ENCODE measurements at regions not wholly inside any gene's neighbourhood (a gene's known extent, or its start where the extent isn't known, plus 50 kb on each side); places are given as distances from the start of the nearest gene placed in this dataset.

GRCh38 chr1:177783051-177783450 lies 186.8 kb downstream of the SEC16B start:
- H3K79me2 ChIP-seq (ENCODE audit: low read length) = no peaks in the 10 kb centered on the region
- no peak for DNase-seq
- no peak overlapping the region for H2AFZ ChIP-seq (ENCODE audit: low read length)
- no peak overlapping the region for H3K27ac ChIP-seq (ENCODE audit: low read length)
- no peaks in the 10 kb centered on the region for H3K36me3 ChIP-seq (ENCODE audit: low read depth, low read length)
- H3K9me2 ChIP-seq (replicated peaks; ENCODE audit: low read length) = no peaks in the 10 kb centered on the region
- H4K20me1 ChIP-seq (ENCODE audit: low read length) = no peaks in the 10 kb centered on the region
- ChIA-PET POLR2A (ENCODE audit: unreplicated experiment) (no interaction called here), CTCF (no interaction called here)
- no TSS peak for BruUV-seq (replicated peaks)
- ATAC-seq = no peak
- no peak overlapping the region for H3K4me2 ChIP-seq (ENCODE audit: low read length)
- no peaks in the 10 kb centered on the region for H3F3A ChIP-seq (ENCODE audit: low read length, unreplicated experiment)
- intact Hi-C loops (cut with micrococcal nuclease) = loop anchor here (5.0 kb wide), 1 partner anchor 164 kb away; no protein-coding TSS in a partner anchor
- no peak for TF ChIP-seq EZH2 (IDR thresholded peaks at IDR 0.05; ENCODE audit: low read length, unreplicated experiment)
- TF ChIP-seq CTCF (conservative IDR thresholded peaks at IDR 0.05; ENCODE audit: low read depth, low read length) = peak; percentile 32; the same call in 1 of the 2 replicates
- no peak for TF ChIP-seq EZH2phosphoT487 (IDR thresholded peaks at IDR 0.05; ENCODE audit: borderline replicate concordance, low read length)
- no peaks in the 10 kb centered on the region for H3K9me3 ChIP-seq (ENCODE audit: low read length)
- no peaks in the 10 kb centered on the region for H3K27me3 ChIP-seq (ENCODE audit: low read length)
- H3K4me1 ChIP-seq (ENCODE audit: insufficient read depth, low read length) = no peaks in the 10 kb centered on the region
- H3K9ac ChIP-seq (ENCODE audit: low read length) = no peak overlapping the region
- no peak overlapping the region for H3K4me3 ChIP-seq (ENCODE audit: low read length)

GRCh38 chr1:177780096-177780700 lies 189.7 kb downstream of the SEC16B start:
- Histone ChIP-seq H2AFZ (ENCODE audit: low read length) (no peak overlapping the region), H3K4me2 (ENCODE audit: low read length) (no peak overlapping the region), H3K9ac (ENCODE audit: low read length) (no peak overlapping the region), H3K79me2 (ENCODE audit: low read length) (no peaks in the 10 kb centered on the region), H3K4me1 (ENCODE audit: insufficient read depth, low read length) (no peaks in the 10 kb centered on the region), H3K27me3 (ENCODE audit: low read length) (no peaks in the 10 kb centered on the region), H3K4me3 (ENCODE audit: low read length) (no peak overlapping the region), H3K9me3 (ENCODE audit: low read length) (no peaks in the 10 kb centered on the region), H3K27ac (ENCODE audit: low read length) (no peak overlapping the region), H4K20me1 (ENCODE audit: low read length) (no peaks in the 10 kb centered on the region), H3K9me2 (replicated peaks; ENCODE audit: low read length) (no peaks in the 10 kb centered on the region), H3K36me3 (ENCODE audit: low read depth, low read length) (no peaks in the 10 kb centered on the region), H3F3A (ENCODE audit: low read length, unreplicated experiment) (no peaks in the 10 kb centered on the region)
- intact Hi-C loops (cut with micrococcal nuclease) = loop anchor here (1.0 to 5.0 kb wide), 2 partner anchors 167 to 883 kb away; no protein-coding TSS in a partner anchor
- no peak for TF ChIP-seq EZH2phosphoT487 (IDR thresholded peaks at IDR 0.05; ENCODE audit: borderline replicate concordance, low read length)
- peak; percentile 70 for TF ChIP-seq CTCF (conservative IDR thresholded peaks at IDR 0.05; ENCODE audit: low read depth, low read length)
- no peak for TF ChIP-seq EZH2 (IDR thresholded peaks at IDR 0.05; ENCODE audit: low read length, unreplicated experiment)
- POLR2A ChIA-PET (ENCODE audit: unreplicated experiment) = no interaction called here
- CTCF ChIA-PET = interaction anchor here (0.6 kb wide), 1 partner anchor 253 kb away, joined by 4 read pairs; no protein-coding TSS in a partner anchor
- ATAC-seq = peak; percentile 70
- DNase-seq = peak; percentile 73
- no TSS peak for BruUV-seq (replicated peaks)

GRCh38 chr1:177779166-177779965 lies 190.5 kb downstream of the SEC16B start:
- Histone ChIP-seq H3K9ac (ENCODE audit: low read length) (no peak overlapping the region), H3F3A (ENCODE audit: low read length, unreplicated experiment) (no peaks in the 10 kb centered on the region), H3K36me3 (ENCODE audit: low read depth, low read length) (no peaks in the 10 kb centered on the region), H2AFZ (ENCODE audit: low read length) (no peak overlapping the region), H3K4me1 (ENCODE audit: insufficient read depth, low read length) (no peaks in the 10 kb centered on the region), H3K27me3 (ENCODE audit: low read length) (no peaks in the 10 kb centered on the region), H3K4me2 (ENCODE audit: low read length) (no peak overlapping the region), H3K9me3 (ENCODE audit: low read length) (no peaks in the 10 kb centered on the region), H4K20me1 (ENCODE audit: low read length) (no peaks in the 10 kb centered on the region), H3K27ac (ENCODE audit: low read length) (no peak overlapping the region), H3K9me2 (replicated peaks; ENCODE audit: low read length) (no peaks in the 10 kb centered on the region), H3K4me3 (ENCODE audit: low read length) (no peak overlapping the region), H3K79me2 (ENCODE audit: low read length) (no peaks in the 10 kb centered on the region)
- no peak for TF ChIP-seq EZH2phosphoT487 (IDR thresholded peaks at IDR 0.05; ENCODE audit: borderline replicate concordance, low read length)
- no peak for TF ChIP-seq CTCF (conservative IDR thresholded peaks at IDR 0.05; ENCODE audit: low read depth, low read length)
- no peak for TF ChIP-seq EZH2 (IDR thresholded peaks at IDR 0.05; ENCODE audit: low read length, unreplicated experiment)
- DNase-seq (no peak), ATAC-seq (no peak)
- POLR2A ChIA-PET (ENCODE audit: unreplicated experiment) = no interaction called here
- intact Hi-C loops (cut with micrococcal nuclease) = no loop called here
- CTCF ChIA-PET = no interaction called here
- no TSS peak for BruUV-seq (replicated peaks)

Measured in PC-3 (cell line).